ENCODE measurements at regions not wholly inside any gene's neighbourhood (a gene's known extent, or its start where the extent isn't known, plus 50 kb on each side); places are given as distances from the start of the nearest gene placed in this dataset.

- DNase-seq: no peak
- TF ChIP-seq POLR2A (IDR thresholded peaks at IDR 0.05): no peak
- intact Hi-C loops (cut with DNase I; ENCODE audit: low total_unique reads): no loop called here
- Histone ChIP-seq H3K27ac (no peak overlapping the region), H3K36me3 (ENCODE audit: low read depth, missing control alignments) (no peaks in the 10 kb centered on the region), H3K27me3 (no peaks in the 10 kb centered on the region), H3K4me3 (no peak overlapping the region), H3K4me1 (no peaks in the 10 kb centered on the region), H3K9me3 (no peaks in the 10 kb centered on the region)
- 80 to 86% methylated on average over 1 of the region's 1 CpG for WGBS, 2 donors
These were observed 367.9 kb upstream of the ADGRL4 start for GRCh38 chr1:79374397-79374796.

GRCh38 chr1:79373481-79374125 is 367.1 kb upstream of the ADGRL4 start:
- H3K27ac ChIP-seq: no peak overlapping the region
- H3K9me3 ChIP-seq: no peaks in the 10 kb centered on the region
- no peaks in the 10 kb centered on the region for H3K36me3 ChIP-seq (ENCODE audit: low read depth, missing control alignments)
- 60 to 68% methylated on average over 2 of the region's 2 CpGs for WGBS, 2 donors
- no peak overlapping the region for H3K4me3 ChIP-seq
- H3K27me3 ChIP-seq: no peaks in the 10 kb centered on the region
- no peaks in the 10 kb centered on the region for H3K4me1 ChIP-seq
- intact Hi-C loops (cut with DNase I; ENCODE audit: low total_unique reads): no loop called here
- no peak for DNase-seq
- TF ChIP-seq CTCF (IDR thresholded peaks at IDR 0.05): no peak
- no peak for TF ChIP-seq POLR2A (IDR thresholded peaks at IDR 0.05)

DNA sequence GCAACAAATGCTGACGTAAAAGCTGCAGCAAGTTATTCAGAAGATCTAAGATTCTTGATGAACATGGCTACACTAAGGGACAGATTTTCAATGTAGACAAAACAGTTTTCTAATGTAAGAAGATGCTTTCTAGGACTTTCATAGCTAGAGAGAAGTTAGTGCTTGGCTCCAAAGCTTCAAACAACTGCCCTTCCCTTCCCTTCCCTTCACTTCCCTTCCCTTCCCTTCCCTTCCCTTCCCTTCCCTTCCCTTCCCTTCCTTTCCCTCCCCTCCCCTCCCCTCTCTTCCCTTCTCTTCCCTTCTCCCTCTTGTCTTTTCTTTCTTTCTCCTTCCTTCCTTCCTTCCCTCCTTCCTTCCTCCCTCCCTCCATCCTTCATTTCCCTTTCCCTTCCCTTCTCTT is 365.3 kb upstream of the ADGRL4 start:
- 86 to 90% methylated on average over 1 of the region's 1 CpG for WGBS, 2 donors
- Histone ChIP-seq H3K4me3 (no peak overlapping the region), H3K27ac (no peak overlapping the region), H3K36me3 (ENCODE audit: low read depth, missing control alignments) (no peaks in the 10 kb centered on the region), H3K27me3 (no peaks in the 10 kb centered on the region), H3K4me1 (no peaks in the 10 kb centered on the region), H3K9me3 (no peaks in the 10 kb centered on the region)
- no peak for DNase-seq
- intact Hi-C loops (cut with DNase I; ENCODE audit: low total_unique reads): no loop called here
- no peak for TF ChIP-seq CTCF (IDR thresholded peaks at IDR 0.05)
- no peak for TF ChIP-seq POLR2A (IDR thresholded peaks at IDR 0.05)

- Histone ChIP-seq H3K27me3 (no peaks in the 10 kb centered on the region), H3K9me3 (no peaks in the 10 kb centered on the region), H3K4me3 (no peak overlapping the region), H3K36me3 (ENCODE audit: low read depth, missing control alignments) (no peaks in the 10 kb centered on the region), H3K4me1 (no peaks in the 10 kb centered on the region), H3K27ac (no peak overlapping the region)
- WGBS, 2 donors: 75 to 81% methylated on average over 3 of the region's 3 CpGs
- TF ChIP-seq CTCF (IDR thresholded peaks at IDR 0.05) (no peak), POLR2A (IDR thresholded peaks at IDR 0.05) (no peak)
- intact Hi-C loops (cut with DNase I; ENCODE audit: low total_unique reads): no loop called here
- no peak for DNase-seq
These were observed 362.6 kb upstream of the ADGRL4 start for GRCh38 chr1:79369091-79369490.

DNA sequence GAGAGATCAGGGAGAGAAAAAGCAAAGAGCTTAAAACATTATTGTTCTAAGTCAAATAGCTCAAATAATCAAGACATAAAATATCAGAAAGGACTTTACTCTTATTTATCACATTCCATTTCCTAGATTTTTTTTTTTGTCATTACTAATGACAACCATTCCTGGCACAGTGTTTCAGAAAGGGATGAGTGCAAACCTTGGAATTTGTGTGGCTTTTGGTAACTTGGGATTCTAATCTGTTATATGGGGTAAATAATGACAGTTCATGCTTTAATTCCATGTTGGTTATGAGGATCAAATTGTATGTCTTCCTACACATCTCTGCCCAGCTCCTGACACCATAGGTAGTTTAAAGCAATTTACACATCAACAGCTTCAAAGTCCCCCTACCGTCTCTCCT is 358.4 kb upstream of the ADGRL4 start:
- DNase-seq: no peak
- no peaks in the 10 kb centered on the region for H3K9me3 ChIP-seq
- H3K4me3 ChIP-seq: no peak overlapping the region
- no peaks in the 10 kb centered on the region for H3K4me1 ChIP-seq
- 63 to 70% methylated on average over 1 of the region's 1 CpG for WGBS, 2 donors
- H3K27me3 ChIP-seq: no peaks in the 10 kb centered on the region
- no peaks in the 10 kb centered on the region for H3K36me3 ChIP-seq (ENCODE audit: low read depth, missing control alignments)
- no peak overlapping the region for H3K27ac ChIP-seq
- TF ChIP-seq CTCF (IDR thresholded peaks at IDR 0.05): no peak
- TF ChIP-seq POLR2A (IDR thresholded peaks at IDR 0.05): no peak
- intact Hi-C loops (cut with DNase I; ENCODE audit: low total_unique reads): no loop called here
